Liver (tissue), 7 donors: ENCODE measurements at regions not wholly inside any gene's neighbourhood (a gene's known extent, or its start where the extent isn't known, plus 50 kb on each side); places are given as distances from the start of the nearest gene placed in this dataset.
"Not testable (repeated sequence)": the region's sequence is repeated elsewhere in the genome, so short reads cannot be mapped to it uniquely, and the experiment has no call there.

Experiments used
- DNase-seq: peaks from one replicate; pipeline ENCODE4 v3.0.0-alpha.2; 2017; ENCODE audit warnings: low spot score
- H3K27ac ChIP-seq, 2 donors: one replicate each; pipeline ENCODE4 v1.7.0; 2013; ENCODE audit warnings: inconsistent platforms in 2 of 2, low read length in 2 of 2, control low read depth in 1 of 2, low read depth in 1 of 2, mild to moderate bottlenecking in 1 of 2
- H3K27me3 ChIP-seq, 4 donors: one replicate each; pipeline versions ENCODE4 v1.6.1 to v1.7.0; 2013; ENCODE audit warnings: low read length in 3 of 4, inconsistent platforms in 1 of 4, mild to moderate bottlenecking in 1 of 4, moderate library complexity in 1 of 4; ENCODE audit not compliant: control insufficient read depth in 4 of 4, insufficient read depth in 4 of 4
- H3K36me3 ChIP-seq, 4 donors: one replicate each; pipeline versions ENCODE4 v1.6.1 to v1.7.0; 2013; ENCODE audit warnings: low read length in 3 of 4, mild to moderate bottlenecking in 3 of 4, low read depth in 1 of 4, moderate library complexity in 1 of 4; ENCODE audit not compliant: control insufficient read depth in 4 of 4, insufficient read depth in 3 of 4
- H3K4me1 ChIP-seq, 4 donors: one replicate each; pipeline versions ENCODE4 v1.6.1 to v1.7.0; 2013; ENCODE audit warnings: low read length in 3 of 4, mild to moderate bottlenecking in 3 of 4, moderate library complexity in 1 of 4; ENCODE audit not compliant: control insufficient read depth in 4 of 4, insufficient read depth in 4 of 4
- H3K4me3 ChIP-seq, 3 donors: one replicate each; pipeline versions ENCODE4 v1.6.1 to v1.7.0; 2013; ENCODE audit warnings: low read length in 3 of 3, control low read depth in 1 of 3, low read depth in 1 of 3, mild to moderate bottlenecking in 1 of 3
- H3K9ac ChIP-seq, 2 donors: one replicate each; pipeline ENCODE4 v1.7.0; 2013; ENCODE audit warnings: low read length in 2 of 2, mild to moderate bottlenecking in 2 of 2, moderate library complexity in 2 of 2, control low read depth in 1 of 2, low read depth in 1 of 2
- H3K9me3 ChIP-seq, 4 donors: one replicate each; pipeline versions ENCODE4 v1.6.1 to v1.7.0; 2013; ENCODE audit warnings: low read length in 3 of 4; ENCODE audit not compliant: control insufficient read depth in 4 of 4
- ATF3 ChIP-seq: IDR thresholded peaks from 2 replicates; pipeline ENCODE4 v1.6.1; 2016; ENCODE audit warnings: antibody characterized with exemption
- FOXA1 ChIP-seq: IDR thresholded peaks from 2 replicates; pipeline ENCODE4 v1.6.1; 2016; ENCODE audit warnings: antibody characterized with exemption
- FOXA2 ChIP-seq: IDR thresholded peaks from 2 replicates; pipeline ENCODE4 v1.6.1; 2016; ENCODE audit warnings: antibody characterized with exemption
- HNF4A ChIP-seq, 2 donors: conservative IDR thresholded peaks; 2 replicates each; pipeline ENCODE4 v1.6.1; 2016; ENCODE audit warnings: antibody characterized with exemption in 2 of 2, mild to moderate bottlenecking in 2 of 2
- JUND ChIP-seq, 2 donors: IDR thresholded peaks; 2 replicates each; pipeline ENCODE4 v1.6.1; 2016; ENCODE audit warnings: antibody characterized with exemption in 2 of 2
- NR2F2 ChIP-seq: IDR thresholded peaks from 2 replicates; pipeline ENCODE4 v1.6.1; 2016; ENCODE audit warnings: antibody characterized with exemption
- RAD21 ChIP-seq, 2 donors: IDR thresholded peaks; 2 replicates each; pipeline ENCODE4 v1.6.1; 2016; ENCODE audit warnings: antibody characterized with exemption in 2 of 2, mild to moderate bottlenecking in 2 of 2
- SP1 ChIP-seq: IDR thresholded peaks from 2 replicates; pipeline ENCODE4 v1.6.1; 2018; ENCODE audit warnings: antibody characterized with exemption, mild to moderate bottlenecking
- TAF1 ChIP-seq: conservative IDR thresholded peaks from 2 replicates; pipeline ENCODE4 v1.6.1; 2016; ENCODE audit warnings: antibody characterized with exemption, mild to moderate bottlenecking
- YY1 ChIP-seq: IDR thresholded peaks from 2 replicates; pipeline ENCODE4 v1.6.1; 2016; ENCODE audit warnings: antibody characterized with exemption, mild to moderate bottlenecking
- ZBTB33 ChIP-seq: IDR thresholded peaks from 2 replicates; pipeline ENCODE4 v1.6.1; 2016; ENCODE audit warnings: antibody characterized with exemption
- WGBS: extraction: QIAGEN DNeasy Blood & Tissue Kit; methylation state at CpG from one replicate; pipeline ENCODE4 v1.1.7; 2013; 5-methylcytosine and 5-hydroxymethylcytosine counted together
- donor health status: healthy.
- donor health status: healthy.
- donor health status: healthy.
- donor health status: healthy.

- 42% methylated on average over 7 of the region's 7 CpGs for WGBS
- no peak for DNase-seq
- Histone ChIP-seq H3K36me3 (no peaks in the 10 kb centered on the region), H3K4me1 (no peaks in the 10 kb centered on the region), H3K4me3 (no peak overlapping the region), H3K27ac (no peak overlapping the region), H3K9ac (no peak overlapping the region), H3K27me3 (no peaks in the 10 kb centered on the region), H3K9me3 (no peaks in the 10 kb centered on the region)
- no peak for TF ChIP-seq TAF1
Measured at GRCh38 chrX:114047558-114047957, 536.3 kb upstream of the HTR2C start.

GRCh38 chrX:114046695-114047279 is 537.1 kb upstream of the HTR2C start:
- WGBS: 79% methylated on average over 6 of the region's 6 CpGs
- no peaks in the 10 kb centered on the region for H3K9me3 ChIP-seq
- no peaks in the 10 kb centered on the region for H3K36me3 ChIP-seq
- no peak for DNase-seq
- no peak overlapping the region for H3K9ac ChIP-seq
- no peak overlapping the region for H3K27ac ChIP-seq
- no peaks in the 10 kb centered on the region for H3K27me3 ChIP-seq
- H3K4me1 ChIP-seq: no peaks in the 10 kb centered on the region
- TF ChIP-seq ZBTB33 (no peak), FOXA2 (no peak), HNF4A (conservative IDR thresholded peaks at IDR 0.05) (no peak), ATF3 (no peak), TAF1 (no peak), FOXA1 (no peak), JUND (IDR thresholded peaks at IDR 0.05) (no peak), RAD21 (IDR thresholded peaks at IDR 0.05) (no peak), SP1 (no peak), NR2F2 (no peak), YY1 (no peak)
- no peak overlapping the region for H3K4me3 ChIP-seq

GRCh38 chrX:114041470-114041869 is 542.4 kb upstream of the HTR2C start:
- not testable (repeated sequence) for DNase-seq, H3K4me3 ChIP-seq, H3K27ac ChIP-seq, H3K9ac ChIP-seq, H3K9me3 ChIP-seq, H3K4me1 ChIP-seq, H3K27me3 ChIP-seq, H3K36me3 ChIP-seq
- WGBS: 57% methylated on average over 8 of the region's 8 CpGs

GRCh38 chrX:114040661-114041269 is 543.1 kb upstream of the HTR2C start:
- not testable (repeated sequence) for DNase-seq, H3K36me3 ChIP-seq, H3K9me3 ChIP-seq, H3K27ac ChIP-seq, H3K27me3 ChIP-seq, H3K9ac ChIP-seq, H3K4me3 ChIP-seq, H3K4me1 ChIP-seq
- 65% methylated on average over 17 of the region's 18 CpGs for WGBS

- H3K27me3 ChIP-seq, H3K9me3 ChIP-seq, H3K4me1 ChIP-seq, H3K27ac ChIP-seq, DNase-seq, H3K9ac ChIP-seq, H3K36me3 ChIP-seq, H3K4me3 ChIP-seq: not testable (repeated sequence)
- WGBS: 71% methylated on average over 8 of the region's 8 CpGs
Measured at GRCh38 chrX:114040111-114040510, 543.8 kb upstream of the HTR2C start.
